ENCODE measurements at regions not wholly inside any gene's neighbourhood (a gene's known extent, or its start where the extent isn't known, plus 50 kb on each side); places are given as distances from the start of the nearest gene placed in this dataset.

DNA sequence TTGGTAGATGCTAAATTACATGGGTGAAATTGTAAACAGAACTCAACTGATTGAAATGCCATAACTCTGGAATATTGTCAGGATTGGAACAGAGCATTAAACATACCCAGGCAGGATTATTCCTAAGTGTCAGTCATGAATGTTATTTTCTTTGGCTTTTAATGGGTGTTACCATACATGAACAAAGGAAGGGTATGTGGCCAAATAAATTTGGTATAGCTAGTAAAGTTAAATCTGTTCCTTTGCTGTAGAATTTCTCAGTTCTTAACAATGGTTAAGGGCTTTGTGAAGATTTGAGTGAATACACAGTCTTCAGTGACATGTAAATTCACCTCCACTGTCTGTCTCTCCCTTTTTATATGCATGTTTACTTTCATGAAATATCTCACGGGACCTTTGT, 679.5 kb upstream of the CDH8 start:
- no peaks in the 10 kb centered on the region for H3K36me3 ChIP-seq (replicated peaks; ENCODE audit: insufficient read depth, low read depth)
- H3K4me1 ChIP-seq (ENCODE audit: insufficient read depth), result no peaks in the 10 kb centered on the region
- no peak for DNase-seq (ENCODE audit: low spot score)
- 81% methylated on average over 1 of the region's 1 CpG for WGBS (ENCODE audit: low lambda C conversion rate, missing lambda C conversion rate)
- no peaks in the 10 kb centered on the region for H4K20me1 ChIP-seq (ENCODE audit: insufficient read depth, poor library complexity, severe bottlenecking)
- no peak overlapping the region for H3K27ac ChIP-seq
- no peak overlapping the region for H3K4me3 ChIP-seq
- no peak overlapping the region for H2AFZ ChIP-seq
- no peaks in the 10 kb centered on the region for H3K9me3 ChIP-seq (ENCODE audit: low read depth)
- no peaks in the 10 kb centered on the region for H3K79me2 ChIP-seq
- no peak for TF ChIP-seq EZH2 (IDR thresholded peaks at IDR 0.05; ENCODE audit: borderline replicate concordance)
- TF ChIP-seq EZH2phosphoT487 (IDR thresholded peaks at IDR 0.05; ENCODE audit: low read depth, severe bottlenecking, unreplicated experiment), result no peak
- TF ChIP-seq, protein P1, sequence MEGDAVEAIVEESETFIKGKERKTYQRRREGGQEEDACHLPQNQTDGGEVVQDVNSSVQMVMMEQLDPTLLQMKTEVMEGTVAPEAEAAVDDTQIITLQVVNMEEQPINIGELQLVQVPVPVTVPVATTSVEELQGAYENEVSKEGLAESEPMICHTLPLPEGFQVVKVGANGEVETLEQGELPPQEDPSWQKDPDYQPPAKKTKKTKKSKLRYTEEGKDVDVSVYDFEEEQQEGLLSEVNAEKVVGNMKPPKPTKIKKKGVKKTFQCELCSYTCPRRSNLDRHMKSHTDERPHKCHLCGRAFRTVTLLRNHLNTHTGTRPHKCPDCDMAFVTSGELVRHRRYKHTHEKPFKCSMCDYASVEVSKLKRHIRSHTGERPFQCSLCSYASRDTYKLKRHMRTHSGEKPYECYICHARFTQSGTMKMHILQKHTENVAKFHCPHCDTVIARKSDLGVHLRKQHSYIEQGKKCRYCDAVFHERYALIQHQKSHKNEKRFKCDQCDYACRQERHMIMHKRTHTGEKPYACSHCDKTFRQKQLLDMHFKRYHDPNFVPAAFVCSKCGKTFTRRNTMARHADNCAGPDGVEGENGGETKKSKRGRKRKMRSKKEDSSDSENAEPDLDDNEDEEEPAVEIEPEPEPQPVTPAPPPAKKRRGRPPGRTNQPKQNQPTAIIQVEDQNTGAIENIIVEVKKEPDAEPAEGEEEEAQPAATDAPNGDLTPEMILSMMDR (IDR thresholded peaks at IDR 0.05; ENCODE audit: poor library complexity), result no peak
- H3K27me3 ChIP-seq, result no peaks in the 10 kb centered on the region
- no peak overlapping the region for H3K4me2 ChIP-seq
- H3K9me2 ChIP-seq (replicated peaks; ENCODE audit: insufficient read depth), result no peaks in the 10 kb centered on the region

DNA sequence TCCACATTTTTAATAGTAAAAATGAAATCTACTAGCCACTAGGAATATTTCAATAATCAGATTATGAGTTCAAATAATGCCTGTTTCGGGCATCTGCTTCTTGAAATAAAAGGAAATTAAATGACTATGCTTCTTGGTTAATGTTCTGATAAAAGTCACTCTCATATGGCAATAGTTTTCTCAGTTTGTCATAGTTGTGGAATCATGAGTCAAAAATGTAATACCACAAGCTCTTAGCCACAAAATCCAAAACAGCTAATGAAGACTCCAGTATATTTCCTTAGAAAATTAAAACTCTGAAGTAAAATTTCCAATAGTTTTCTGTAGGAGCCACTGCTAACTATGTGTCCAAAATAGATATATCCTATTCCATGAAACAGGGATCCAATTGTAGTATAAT, 676.3 kb upstream of the CDH8 start:
- no peaks in the 10 kb centered on the region for H3K79me2 ChIP-seq
- TF ChIP-seq, protein P1 (IDR thresholded peaks at IDR 0.05; ENCODE audit: poor library complexity), result no peak
- TF ChIP-seq EZH2phosphoT487 (IDR thresholded peaks at IDR 0.05; ENCODE audit: low read depth, severe bottlenecking, unreplicated experiment) (no peak), EZH2 (IDR thresholded peaks at IDR 0.05; ENCODE audit: borderline replicate concordance) (no peak)
- no peak overlapping the region for H2AFZ ChIP-seq
- H3K36me3 ChIP-seq (replicated peaks; ENCODE audit: insufficient read depth, low read depth), result no peaks in the 10 kb centered on the region
- DNase-seq (ENCODE audit: low spot score), result no peak
- H3K4me1 ChIP-seq (ENCODE audit: insufficient read depth), result no peaks in the 10 kb centered on the region
- H3K9me2 ChIP-seq (replicated peaks; ENCODE audit: insufficient read depth), result no peaks in the 10 kb centered on the region
- H3K27ac ChIP-seq, result no peak overlapping the region
- no peaks in the 10 kb centered on the region for H3K9me3 ChIP-seq (ENCODE audit: low read depth)
- no peaks in the 10 kb centered on the region for H3K27me3 ChIP-seq
- WGBS (ENCODE audit: low lambda C conversion rate, missing lambda C conversion rate), result 82% methylated on average over 1 of the region's 1 CpG
- no peak overlapping the region for H3K4me2 ChIP-seq
- H3K4me3 ChIP-seq, result no peak overlapping the region
- H4K20me1 ChIP-seq (ENCODE audit: insufficient read depth, poor library complexity, severe bottlenecking), result no peaks in the 10 kb centered on the region

DNA sequence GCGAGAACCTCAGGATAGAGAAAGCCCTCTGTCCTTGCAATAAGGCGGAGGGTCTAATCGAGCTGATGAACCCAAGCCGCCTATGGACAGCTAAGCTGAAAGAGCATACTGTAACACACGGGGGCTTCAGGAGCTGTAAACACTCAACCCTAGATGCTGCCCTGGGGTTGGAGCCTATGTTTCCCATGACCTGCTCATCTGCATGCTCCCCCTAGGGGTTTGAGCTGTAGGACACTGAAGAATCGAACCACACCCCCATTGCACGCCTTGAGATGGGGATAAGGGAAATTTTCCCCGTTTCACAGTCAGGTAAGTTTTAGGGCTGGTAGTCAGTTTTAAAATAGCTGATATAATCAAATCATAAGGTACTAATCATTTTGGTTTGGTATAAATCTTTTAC, 675.6 kb upstream of the CDH8 start:
- Histone ChIP-seq H3K4me3 (no peak overlapping the region), H3K9me2 (replicated peaks; ENCODE audit: insufficient read depth) (no peaks in the 10 kb centered on the region), H3K4me1 (ENCODE audit: insufficient read depth) (no peaks in the 10 kb centered on the region), H3K27ac (no peak overlapping the region), H3K9me3 (ENCODE audit: low read depth) (no peaks in the 10 kb centered on the region), H3K4me2 (no peak overlapping the region), H2AFZ (no peak overlapping the region), H4K20me1 (ENCODE audit: insufficient read depth, poor library complexity, severe bottlenecking) (no peaks in the 10 kb centered on the region), H3K79me2 (no peaks in the 10 kb centered on the region), H3K27me3 (no peaks in the 10 kb centered on the region), H3K36me3 (replicated peaks; ENCODE audit: insufficient read depth, low read depth) (no peaks in the 10 kb centered on the region)
- TF ChIP-seq, protein P1 (IDR thresholded peaks at IDR 0.05; ENCODE audit: poor library complexity), result no peak
- TF ChIP-seq EZH2phosphoT487 (IDR thresholded peaks at IDR 0.05; ENCODE audit: low read depth, severe bottlenecking, unreplicated experiment) (no peak), EZH2 (IDR thresholded peaks at IDR 0.05; ENCODE audit: borderline replicate concordance) (no peak)
- 84% methylated on average over 8 of the region's 8 CpGs for WGBS (ENCODE audit: low lambda C conversion rate, missing lambda C conversion rate)
- DNase-seq (ENCODE audit: low spot score), result no peak

- DNase-seq (ENCODE audit: low spot score), result no peak
- no peaks in the 10 kb centered on the region for H3K27me3 ChIP-seq
- H3K27ac ChIP-seq, result no peak overlapping the region
- H3K4me3 ChIP-seq, result no peak overlapping the region
- H3K4me2 ChIP-seq, result no peak overlapping the region
- no peaks in the 10 kb centered on the region for H3K36me3 ChIP-seq (replicated peaks; ENCODE audit: insufficient read depth, low read depth)
- no peaks in the 10 kb centered on the region for H3K79me2 ChIP-seq
- no peak for TF ChIP-seq EZH2 (IDR thresholded peaks at IDR 0.05; ENCODE audit: borderline replicate concordance)
- H4K20me1 ChIP-seq (ENCODE audit: insufficient read depth, poor library complexity, severe bottlenecking), result no peaks in the 10 kb centered on the region
- WGBS (ENCODE audit: low lambda C conversion rate, missing lambda C conversion rate), result 76% methylated on average over 8 of the region's 8 CpGs
- H3K9me3 ChIP-seq (ENCODE audit: low read depth), result no peaks in the 10 kb centered on the region
- H2AFZ ChIP-seq, result no peak overlapping the region
- H3K9me2 ChIP-seq (replicated peaks; ENCODE audit: insufficient read depth), result no peaks in the 10 kb centered on the region
- no peaks in the 10 kb centered on the region for H3K4me1 ChIP-seq (ENCODE audit: insufficient read depth)
These were observed 673.6 kb upstream of the CDH8 start for GRCh38 chr16:62709794-62710193.
